ENCODE measurements at regions not wholly inside any gene's neighbourhood (a gene's known extent, or its start where the extent isn't known, plus 50 kb on each side); places are given as distances from the start of the nearest gene placed in this dataset.
A peak's percentile ranks its signal among the peaks of the same experiment; 100 is the strongest.
"Not testable (repeated sequence)": the region's sequence is repeated elsewhere in the genome, so short reads cannot be mapped to it uniquely, and the experiment has no call there.

GRCh38 chr3:40940651-40941050 is 258.7 kb upstream of the CTNNB1 start:
- Histone ChIP-seq H3K27me3 (ENCODE audit: insufficient read depth, poor library complexity, severe bottlenecking) (no peaks in the 10 kb centered on the region), H3K27ac (replicated peaks) (no peak overlapping the region), H3K4me3 (replicated peaks; ENCODE audit: insufficient read depth, low read length) (no peak overlapping the region)
- no peak for DNase-seq (ENCODE audit: low read depth in 1 of 2, low spot score in 1 of 2)
- no peak for TF ChIP-seq POLR2AphosphoS5 (IDR thresholded peaks at IDR 0.05; ENCODE audit: low read depth)
- no peak for TF ChIP-seq REST (IDR thresholded peaks at IDR 0.05; ENCODE audit: insufficient replicate concordance, low read depth)
- TF ChIP-seq CTCF (IDR thresholded peaks at IDR 0.05; ENCODE audit: insufficient read depth, low read length) = no peak
- no peak for TF ChIP-seq SPI1 (IDR thresholded peaks at IDR 0.05; ENCODE audit: borderline replicate concordance, low read depth)
- no peak for TF ChIP-seq GABPA (IDR thresholded peaks at IDR 0.05; ENCODE audit: low read depth)

GRCh38 chr3:40947022-40947421 is 252.3 kb upstream of the CTNNB1 start:
- peak; percentile 60 for TF ChIP-seq SPI1 (IDR thresholded peaks at IDR 0.05; ENCODE audit: borderline replicate concordance, low read depth)
- H3K27ac ChIP-seq (replicated peaks); H3K4me3 ChIP-seq (replicated peaks; ENCODE audit: insufficient read depth, low read length); DNase-seq (ENCODE audit: low read depth in 1 of 2, low spot score in 1 of 2); H3K27me3 ChIP-seq (ENCODE audit: insufficient read depth, poor library complexity, severe bottlenecking): not testable (repeated sequence)

GRCh38 chr3:40949347-40949746 is 250.0 kb upstream of the CTNNB1 start:
- not testable (repeated sequence) for H3K27ac ChIP-seq (replicated peaks); H3K4me3 ChIP-seq (replicated peaks; ENCODE audit: insufficient read depth, low read length); DNase-seq (ENCODE audit: low read depth in 1 of 2, low spot score in 1 of 2); H3K27me3 ChIP-seq (ENCODE audit: insufficient read depth, poor library complexity, severe bottlenecking)

- H3K27ac ChIP-seq (replicated peaks) = no peak overlapping the region
- DNase-seq (ENCODE audit: low read depth in 1 of 2, low spot score in 1 of 2) = no peak
- no peak overlapping the region for H3K4me3 ChIP-seq (replicated peaks; ENCODE audit: insufficient read depth, low read length)
- H3K27me3 ChIP-seq (ENCODE audit: insufficient read depth, poor library complexity, severe bottlenecking) = no peaks in the 10 kb centered on the region
- TF ChIP-seq POLR2AphosphoS5 (IDR thresholded peaks at IDR 0.05; ENCODE audit: low read depth) = no peak
- no peak for TF ChIP-seq REST (IDR thresholded peaks at IDR 0.05; ENCODE audit: insufficient replicate concordance, low read depth)
- no peak for TF ChIP-seq CTCF (IDR thresholded peaks at IDR 0.05; ENCODE audit: insufficient read depth, low read length)
- TF ChIP-seq GABPA (IDR thresholded peaks at IDR 0.05; ENCODE audit: low read depth) = no peak
- TF ChIP-seq SPI1 (IDR thresholded peaks at IDR 0.05; ENCODE audit: borderline replicate concordance, low read depth) = no peak
Measured at GRCh38 chr3:40951636-40952035, 247.7 kb upstream of the CTNNB1 start.

GRCh38 chr3:40961104-40961857 is 238.0 kb upstream of the CTNNB1 start:
- H3K27me3 ChIP-seq (ENCODE audit: insufficient read depth, poor library complexity, severe bottlenecking) = no peaks in the 10 kb centered on the region
- DNase-seq (ENCODE audit: low read depth in 1 of 2, low spot score in 1 of 2) = no peak
- H3K27ac ChIP-seq (replicated peaks) = no peak overlapping the region
- TF ChIP-seq REST (IDR thresholded peaks at IDR 0.05; ENCODE audit: insufficient replicate concordance, low read depth) (no peak), CTCF (IDR thresholded peaks at IDR 0.05; ENCODE audit: insufficient read depth, low read length) (no peak), POLR2AphosphoS5 (IDR thresholded peaks at IDR 0.05; ENCODE audit: low read depth) (no peak), SPI1 (IDR thresholded peaks at IDR 0.05; ENCODE audit: borderline replicate concordance, low read depth) (no peak), GABPA (IDR thresholded peaks at IDR 0.05; ENCODE audit: low read depth) (no peak)
- no peak overlapping the region for H3K4me3 ChIP-seq (replicated peaks; ENCODE audit: insufficient read depth, low read length)
